GM19023 (cell line): ENCODE measurements at regions not wholly inside any gene's neighbourhood (a gene's known extent, or its start where the extent isn't known, plus 50 kb on each side); places are given as distances from the start of the nearest gene placed in this dataset.
"Not testable (repeated sequence)": the region's sequence is repeated elsewhere in the genome, so short reads cannot be mapped to it uniquely, and the experiment has no call there.

Experiments
- ATAC-seq: cut with Tn5 transposase; IDR thresholded peaks from one replicate; pipeline ENCODE4 v1.9.1; 2021; ENCODE audit warnings: mild to moderate bottlenecking, moderate library complexity; ENCODE audit not compliant: unreplicated experiment

DNA sequence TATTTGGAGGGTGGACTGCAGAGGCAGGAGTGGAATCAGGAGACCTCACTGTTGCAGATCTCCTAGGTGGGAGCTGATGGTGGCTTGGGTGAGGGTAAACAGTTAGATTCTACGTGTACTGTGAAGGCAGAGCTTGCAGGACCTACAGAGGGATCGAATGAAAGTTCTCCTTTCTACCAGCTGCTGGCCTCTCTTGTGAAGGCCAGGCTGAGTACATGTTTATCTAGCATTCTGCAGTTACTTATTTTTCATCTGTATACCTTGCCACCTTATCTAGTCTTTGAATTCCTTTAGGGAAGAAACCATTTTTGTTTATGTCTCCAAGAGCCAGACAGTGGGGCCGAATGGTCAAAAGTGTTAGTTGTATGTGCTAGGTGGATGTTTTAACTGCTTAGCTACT is 57.6 kb downstream of the PTTG1 start:
- ATAC-seq, result no peak

DNA sequence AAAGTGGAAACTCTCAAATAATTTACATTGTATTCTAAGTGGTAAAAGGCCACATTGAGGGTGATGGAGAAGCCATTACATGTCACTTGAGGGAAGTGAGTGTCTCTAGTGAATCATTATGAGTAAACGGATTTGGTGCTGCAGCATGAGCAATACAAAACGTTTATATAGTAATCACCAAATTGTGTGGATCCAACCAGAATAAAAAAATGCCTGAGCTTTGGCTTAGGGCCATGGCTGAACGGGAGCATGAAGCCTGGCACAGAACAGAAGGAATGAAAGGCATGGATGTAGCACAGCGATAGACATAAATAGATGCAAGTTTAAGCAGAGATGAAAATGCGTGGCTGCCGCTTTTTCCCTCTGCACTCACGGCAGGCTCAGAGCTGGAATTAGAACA is 58.3 kb downstream of the PTTG1 start:
- no peak for ATAC-seq

DNA sequence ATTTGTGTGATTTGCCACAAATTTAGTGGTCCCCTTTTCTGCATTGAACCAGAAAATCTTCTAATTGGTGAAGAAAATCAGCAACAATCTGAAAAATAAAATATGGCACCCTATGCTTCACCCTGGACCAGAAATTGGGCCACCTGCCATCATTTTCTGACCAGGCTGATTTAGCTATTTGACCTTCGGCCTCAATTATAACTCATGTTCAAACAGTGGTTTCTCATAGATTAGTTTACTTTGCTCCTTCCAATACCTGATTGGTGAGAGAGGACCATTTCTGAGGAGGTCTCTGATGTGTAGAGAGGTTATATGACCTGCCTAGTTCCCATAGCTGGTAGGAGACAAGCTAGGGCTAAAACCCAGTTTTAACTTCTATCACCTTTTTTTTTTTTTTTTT is 59.0 kb downstream of the PTTG1 start:
- ATAC-seq, result no peak

DNA sequence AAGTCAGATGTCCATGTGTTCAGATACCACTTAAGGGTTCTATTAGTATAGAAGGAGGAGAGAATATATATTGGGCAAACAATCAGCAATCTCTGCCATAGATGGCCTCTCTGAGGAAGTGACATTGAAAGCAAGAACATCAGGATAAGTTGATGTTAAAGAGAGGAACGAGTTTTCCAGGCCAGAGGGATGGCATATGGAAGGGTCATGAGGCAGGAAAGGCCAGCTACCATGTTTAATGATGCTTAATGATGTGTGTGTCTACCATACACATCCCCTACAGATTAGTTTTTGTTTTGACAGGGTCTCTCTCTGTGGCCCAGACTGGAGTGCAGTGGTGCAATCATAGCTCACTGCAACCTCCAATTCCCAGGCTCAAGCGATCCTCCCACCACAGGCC is 63.0 kb downstream of the PTTG1 start:
- no peak for ATAC-seq

DNA sequence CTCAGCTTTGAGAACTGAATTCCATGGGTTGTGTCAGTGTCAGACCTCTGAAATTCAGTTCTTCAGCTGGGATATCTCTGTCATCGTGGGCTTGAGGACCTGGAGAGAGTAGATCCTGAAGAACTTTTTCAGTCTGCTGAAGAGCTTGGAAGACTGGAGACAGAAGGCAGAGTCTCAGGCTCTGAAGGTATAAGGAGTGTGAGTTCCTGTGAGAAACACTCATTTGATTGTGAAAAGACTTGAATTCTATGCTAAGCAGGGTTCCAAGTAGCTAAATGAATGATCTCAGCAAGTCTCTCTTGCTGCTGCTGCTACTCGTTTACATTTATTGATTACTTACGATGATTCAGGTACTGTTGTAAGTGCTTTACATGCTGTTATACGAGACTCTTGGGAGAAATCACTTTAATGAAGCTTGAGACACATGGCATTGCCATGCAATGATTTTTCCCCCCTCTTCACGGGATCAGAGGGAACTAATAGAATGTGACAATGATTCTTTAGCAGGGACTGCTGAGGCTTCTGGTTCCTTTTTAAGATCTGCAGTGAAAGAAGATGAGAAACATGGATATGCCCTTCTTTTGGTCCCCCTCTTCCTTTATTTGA is 63.8 kb downstream of the PTTG1 start:
- no peak for ATAC-seq

DNA sequence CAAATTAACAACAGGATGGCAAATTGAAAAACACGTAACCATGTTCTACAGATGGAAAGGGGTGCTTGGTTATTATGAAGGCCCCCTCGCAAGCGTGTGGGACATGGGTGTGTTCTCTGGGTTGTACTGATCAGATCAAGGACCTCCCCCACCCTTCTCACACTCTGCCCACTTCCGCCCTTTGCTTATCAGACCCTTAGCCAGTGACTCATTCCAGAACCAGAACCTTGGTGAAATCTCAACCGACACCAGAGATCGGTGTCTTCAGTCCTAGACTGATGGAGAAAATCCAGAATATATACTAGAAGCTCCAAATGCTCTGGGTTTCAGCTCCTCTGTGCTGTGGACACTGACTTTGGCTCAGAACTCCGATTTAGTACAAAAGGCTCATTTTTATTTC is 64.9 kb downstream of the PTTG1 start:
- peak; percentile 45 for ATAC-seq

DNA sequence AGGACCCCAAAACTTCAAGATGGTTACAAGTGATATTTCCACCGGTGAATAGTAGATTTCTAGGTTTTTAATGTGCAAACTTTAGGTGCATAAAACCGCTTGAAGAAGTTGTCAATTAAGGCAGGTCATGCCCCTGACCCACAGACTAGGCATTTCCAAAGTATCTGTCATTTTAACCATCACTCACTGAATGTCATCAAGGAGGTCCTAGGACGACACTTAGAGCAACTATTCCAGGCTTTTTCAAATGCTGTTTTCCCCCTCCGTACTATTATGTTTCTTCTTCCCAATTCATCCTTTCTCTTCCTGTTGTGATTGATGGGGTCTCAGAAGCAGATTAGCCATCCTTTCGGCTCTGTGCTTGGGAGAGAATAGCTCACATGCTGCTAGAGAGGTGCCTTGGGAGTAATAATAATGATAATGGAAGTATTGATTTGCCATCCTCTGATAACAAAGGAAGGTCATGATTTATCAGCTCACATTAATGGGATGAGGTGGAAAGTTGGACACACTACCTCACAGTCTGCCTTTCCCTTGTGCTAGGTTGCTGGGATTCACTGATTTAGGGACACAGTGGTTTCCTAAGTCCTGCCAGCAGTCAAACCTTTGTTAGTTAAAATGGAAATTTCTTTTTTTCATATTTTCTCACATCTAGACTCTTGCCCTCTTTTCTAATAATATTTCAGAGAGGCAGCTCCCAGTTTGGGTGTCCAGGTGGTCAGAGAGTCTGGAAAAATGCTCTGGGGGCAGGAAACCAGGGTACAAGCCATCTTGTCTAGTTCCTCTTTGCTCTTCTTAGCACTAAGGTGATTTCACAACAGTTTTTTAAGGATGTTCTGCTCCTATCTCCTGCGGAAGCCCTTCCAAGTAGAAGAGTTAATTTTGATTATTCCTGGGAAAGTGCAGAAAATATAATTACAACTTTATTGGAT is 67.0 kb downstream of the PTTG1 start:
- ATAC-seq, result no peak

DNA sequence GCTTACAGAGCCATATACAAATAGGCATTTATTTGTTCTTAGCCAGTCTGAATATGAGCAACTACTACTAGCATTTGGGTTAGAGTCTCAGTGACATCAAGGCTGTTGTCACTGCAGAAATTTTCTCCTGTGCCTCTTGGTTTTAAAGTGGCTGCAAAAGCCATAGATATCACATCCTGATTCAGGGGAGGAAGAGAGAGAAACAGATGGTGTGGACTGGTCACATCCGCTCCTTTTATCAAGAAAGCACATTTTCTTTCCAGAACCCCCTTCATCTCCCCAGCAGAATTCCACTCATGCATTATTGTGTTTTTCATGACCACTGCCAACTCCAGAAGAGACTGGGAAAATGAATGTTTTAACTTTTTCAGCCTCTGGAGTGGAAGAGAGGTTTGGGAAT is 69.8 kb downstream of the PTTG1 start:
- ATAC-seq, result no peak

DNA sequence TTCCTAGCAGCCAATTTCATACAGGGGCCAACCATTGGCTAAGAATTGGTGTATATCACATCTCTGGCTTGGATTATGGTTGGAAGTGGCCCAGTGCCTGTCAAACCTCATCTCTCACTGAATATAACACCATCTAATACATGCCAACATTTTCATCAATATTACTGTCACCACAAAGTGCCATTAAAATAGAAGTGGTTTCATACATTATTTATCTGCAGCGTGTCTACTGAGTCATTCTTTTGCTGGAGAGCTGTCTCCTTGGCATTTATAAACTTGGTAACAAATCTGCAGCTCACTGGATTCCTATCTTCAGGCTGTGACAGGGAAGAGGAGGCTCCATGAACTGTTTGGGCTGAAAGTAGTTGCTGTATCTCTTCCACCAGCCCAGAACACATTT is 70.9 kb downstream of the PTTG1 start:
- no peak for ATAC-seq

DNA sequence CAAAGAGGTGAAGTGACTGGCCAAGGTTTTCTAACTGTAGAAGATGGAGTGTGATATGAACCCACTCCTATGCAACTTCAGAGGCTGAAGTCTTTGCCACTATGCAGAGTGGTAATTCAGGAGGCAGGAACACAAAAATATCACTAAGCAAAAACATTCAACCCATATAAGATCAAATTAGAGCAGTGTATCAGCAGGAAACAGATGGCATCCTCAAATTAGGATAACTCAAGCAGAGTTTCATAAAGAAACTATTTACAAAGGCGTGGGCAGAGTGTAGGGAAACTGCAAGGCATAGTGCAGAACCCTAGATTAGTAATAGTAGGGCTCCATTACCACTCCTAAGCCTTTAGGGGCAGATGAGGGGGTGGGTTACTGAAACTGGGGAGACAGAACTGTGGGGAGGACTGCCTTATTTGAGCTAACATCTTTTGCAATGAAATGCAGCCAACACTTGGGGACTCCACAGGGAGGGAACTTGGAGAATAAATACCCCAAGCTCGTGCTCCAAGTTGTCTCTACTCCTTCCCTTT is 72.2 kb downstream of the PTTG1 start:
- no peak for ATAC-seq

DNA sequence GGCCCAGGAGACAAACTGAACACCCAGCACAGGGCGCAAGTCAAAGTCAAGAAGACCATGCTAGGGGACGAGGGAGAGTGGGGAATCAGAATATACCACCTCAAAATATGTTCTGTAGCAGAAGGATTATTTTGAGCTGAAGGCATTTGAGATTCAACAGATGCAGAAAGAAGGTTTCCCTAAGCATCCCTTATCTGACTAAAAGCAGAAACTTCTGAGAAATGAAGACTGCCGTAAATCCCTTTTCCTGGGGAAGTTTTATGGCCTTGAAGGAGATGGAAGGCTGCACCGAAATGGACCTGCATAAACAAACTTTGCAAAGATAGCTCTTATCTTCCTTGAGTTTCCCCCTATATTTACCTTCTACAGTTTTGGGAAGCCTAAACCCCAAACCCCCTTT is 72.8 kb downstream of the PTTG1 start:
- ATAC-seq, result no peak

DNA sequence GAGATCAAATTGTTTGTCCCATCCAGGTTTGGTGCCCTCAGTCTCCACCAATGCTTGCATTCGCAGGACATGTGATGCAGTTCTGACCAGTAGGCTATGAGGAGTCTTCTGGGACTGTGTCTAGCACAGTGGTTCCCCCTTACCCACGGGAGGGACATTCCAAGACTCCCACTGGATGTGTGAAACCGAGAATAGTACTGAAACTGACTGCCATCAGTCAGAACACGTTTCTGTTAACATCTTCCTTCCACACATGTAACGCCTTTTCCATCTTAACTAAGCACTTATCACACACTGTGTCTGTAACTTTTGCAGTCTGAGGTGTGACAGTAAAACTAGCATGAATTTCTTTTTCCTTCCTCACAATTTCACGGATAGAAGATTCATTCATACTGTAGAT is 74.7 kb downstream of the PTTG1 start:
- peak; percentile 54 for ATAC-seq

DNA sequence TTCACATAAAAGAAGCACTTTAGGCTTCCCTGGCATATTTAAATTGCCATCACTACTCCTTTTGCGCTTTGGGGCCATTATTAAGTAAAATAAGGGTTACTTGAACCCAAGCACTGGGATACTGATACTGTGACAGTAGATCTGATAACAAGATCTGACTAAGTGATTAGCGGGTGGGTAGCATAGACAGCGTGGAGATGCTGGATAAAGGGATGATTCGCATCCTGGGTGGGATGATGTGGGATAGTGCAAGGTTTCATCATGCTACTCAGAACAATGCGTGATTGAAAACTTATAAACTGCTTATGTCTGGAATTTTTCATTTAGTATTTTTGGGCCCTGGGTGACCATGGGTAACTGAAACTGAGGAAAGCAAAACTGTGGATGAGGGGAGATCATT is 75.1 kb downstream of the PTTG1 start:
- ATAC-seq, result no peak

DNA sequence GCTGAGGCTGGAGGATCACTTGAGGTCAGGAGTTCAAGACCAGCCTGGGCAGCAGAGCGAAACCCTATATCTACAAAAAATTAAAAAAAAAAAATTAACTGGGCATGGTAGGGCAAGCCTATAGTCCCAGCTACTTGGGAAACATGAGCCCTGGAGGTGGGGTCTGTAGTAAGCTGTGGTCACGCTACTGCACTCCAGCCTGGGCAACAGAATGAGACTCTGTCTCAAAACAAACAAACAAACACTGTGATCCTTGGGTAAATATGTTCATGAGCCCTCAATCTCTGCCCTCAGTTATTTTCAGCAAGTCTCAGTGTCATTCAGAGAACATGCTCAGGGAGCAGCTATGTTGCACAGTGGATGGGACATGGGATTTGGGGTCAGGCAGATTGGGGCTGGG is 76.2 kb downstream of the PTTG1 start:
- no peak for ATAC-seq

DNA sequence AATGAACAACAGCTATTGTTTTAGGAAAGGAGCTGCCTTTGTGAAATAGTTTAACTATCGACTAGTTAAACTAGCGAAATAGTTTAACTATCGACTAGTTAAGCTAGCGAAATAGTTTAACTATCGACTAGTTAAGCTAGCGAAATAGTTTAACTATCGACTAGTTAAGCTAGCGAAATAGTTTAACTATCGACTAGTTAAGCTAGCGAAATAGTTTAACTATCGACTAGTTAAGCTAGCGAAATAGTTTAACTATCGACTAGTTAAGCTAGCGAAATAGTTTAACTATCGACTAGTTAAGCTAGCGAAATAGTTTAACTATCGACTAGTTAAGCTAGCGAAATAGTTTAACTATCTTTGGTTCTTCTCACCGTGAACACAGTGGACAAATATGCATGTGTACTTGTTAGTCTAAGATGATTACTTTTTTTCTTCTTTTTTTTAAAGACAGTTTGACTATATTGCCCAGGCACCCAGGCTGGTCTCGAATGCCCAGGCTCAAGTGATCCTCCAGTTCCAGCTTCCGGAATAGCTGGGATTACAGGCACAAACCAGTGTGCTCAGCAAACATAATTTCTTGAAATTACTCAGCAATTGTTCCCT is 76.9 kb downstream of the PTTG1 start:
- not testable (repeated sequence) for ATAC-seq

DNA sequence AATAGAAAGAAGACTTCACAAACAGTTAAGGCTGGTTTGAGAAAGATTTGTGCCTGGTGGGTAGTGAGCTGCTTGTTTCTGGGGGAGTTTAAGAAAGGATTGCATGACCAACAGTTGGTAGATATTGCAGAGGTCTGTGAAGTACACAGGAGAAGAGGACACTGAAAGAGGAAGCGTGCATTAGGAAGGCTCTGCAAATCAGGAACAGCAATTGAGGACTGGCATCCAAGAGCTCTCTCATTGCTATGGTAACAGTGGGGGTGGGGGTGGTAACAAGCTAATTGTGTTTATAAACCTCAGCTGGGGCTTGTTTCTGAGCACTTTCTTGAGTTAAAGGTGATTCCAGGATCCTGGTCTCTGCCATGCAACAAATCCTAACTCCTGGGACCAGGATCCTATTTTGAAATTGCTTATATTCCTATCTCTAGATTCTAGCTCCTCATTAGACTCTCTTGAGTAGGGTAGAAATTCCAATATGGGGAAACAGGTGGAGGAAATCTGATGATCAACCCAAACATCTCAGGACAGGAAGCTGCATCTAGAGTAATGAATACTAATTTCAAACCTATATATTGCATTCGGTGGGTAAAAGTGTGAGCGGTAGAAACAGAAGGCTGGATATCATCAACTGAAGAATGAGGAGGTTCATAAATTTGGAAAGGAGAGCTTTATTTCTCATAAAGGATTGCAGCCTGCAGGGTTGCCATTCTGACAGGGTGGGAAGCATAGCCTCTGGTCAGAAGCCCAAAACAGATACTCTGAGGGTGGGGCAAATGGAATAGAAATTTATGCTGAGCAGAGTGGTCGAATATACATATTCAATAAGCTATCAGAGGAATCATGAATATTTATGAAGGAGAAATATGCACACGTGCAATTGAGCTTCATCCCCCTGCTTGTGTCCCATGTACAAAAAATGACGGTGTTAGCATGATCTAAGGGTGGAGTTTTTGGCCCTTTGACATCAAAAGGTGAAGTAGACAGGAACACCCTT is 79.4 kb downstream of the PTTG1 start:
- ATAC-seq, result no peak

DNA sequence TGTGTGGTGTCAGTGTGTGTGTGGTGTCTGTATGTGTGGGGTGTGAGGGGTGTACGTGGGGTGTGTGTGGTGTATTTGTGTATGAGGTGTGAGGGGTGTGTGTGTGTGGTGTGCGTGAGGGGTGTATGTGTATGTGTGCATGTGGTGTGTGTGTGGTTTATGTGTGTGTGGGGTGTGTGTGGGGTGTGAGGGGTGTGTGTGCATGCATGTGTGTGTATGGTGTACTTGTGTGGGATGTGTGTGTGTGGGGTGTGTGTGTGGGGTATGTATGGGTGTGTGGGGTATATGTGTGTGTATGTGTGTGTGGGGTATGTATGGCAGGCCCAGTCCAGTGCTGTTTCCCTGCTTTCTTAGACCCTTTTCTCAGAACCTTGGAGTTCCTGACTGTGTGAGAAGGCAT is 83.3 kb downstream of the PTTG1 start:
- no peak for ATAC-seq

DNA sequence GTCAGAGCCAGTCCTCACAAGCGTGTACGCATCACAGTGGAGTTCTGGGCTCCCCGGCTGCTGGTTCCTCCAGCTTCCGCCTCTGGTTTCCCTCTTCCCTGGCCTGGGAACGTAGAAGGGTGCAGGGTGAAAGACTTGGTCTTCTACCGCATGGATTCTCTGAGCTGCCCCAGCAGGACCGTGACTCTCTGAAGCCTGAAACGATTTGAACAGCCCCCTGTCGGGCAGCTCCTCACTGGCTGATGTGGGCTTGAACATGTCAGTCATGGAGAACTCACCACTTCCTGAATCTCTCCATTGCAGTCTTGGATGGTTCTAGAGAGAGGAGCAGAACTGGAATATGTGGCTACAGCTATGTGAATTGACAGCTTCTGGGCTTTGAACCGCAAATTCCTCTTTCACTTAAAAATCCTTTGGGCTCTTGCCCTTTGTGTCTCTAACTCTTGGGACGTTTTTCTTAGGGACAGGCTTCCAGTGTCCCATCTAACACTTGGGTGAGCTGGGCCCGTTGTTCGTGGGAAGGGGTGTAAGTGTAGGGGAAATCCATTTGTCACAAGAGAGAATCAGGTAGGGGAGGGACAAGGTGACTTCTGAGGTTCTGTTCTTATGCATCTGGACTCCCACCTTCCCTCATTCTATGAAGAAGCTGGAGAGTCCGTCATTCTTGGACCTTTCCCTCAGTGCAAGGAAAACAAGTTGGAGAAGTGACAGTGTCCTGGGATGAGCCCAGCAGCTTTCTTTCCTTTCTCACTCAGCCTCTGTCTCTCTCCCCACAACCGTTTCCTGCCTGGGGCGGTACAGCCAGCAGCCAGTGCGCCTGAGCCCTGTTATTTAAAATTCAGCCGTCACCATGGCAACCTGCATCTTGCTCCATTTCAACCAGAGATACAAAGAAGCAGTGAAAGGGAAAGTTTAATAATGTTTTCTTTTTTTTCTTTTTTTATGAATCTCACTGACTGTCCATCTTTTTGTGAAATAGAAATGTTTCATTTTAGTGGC is 84.7 kb downstream of the PTTG1 start:
- peak; percentile 69 for ATAC-seq

DNA sequence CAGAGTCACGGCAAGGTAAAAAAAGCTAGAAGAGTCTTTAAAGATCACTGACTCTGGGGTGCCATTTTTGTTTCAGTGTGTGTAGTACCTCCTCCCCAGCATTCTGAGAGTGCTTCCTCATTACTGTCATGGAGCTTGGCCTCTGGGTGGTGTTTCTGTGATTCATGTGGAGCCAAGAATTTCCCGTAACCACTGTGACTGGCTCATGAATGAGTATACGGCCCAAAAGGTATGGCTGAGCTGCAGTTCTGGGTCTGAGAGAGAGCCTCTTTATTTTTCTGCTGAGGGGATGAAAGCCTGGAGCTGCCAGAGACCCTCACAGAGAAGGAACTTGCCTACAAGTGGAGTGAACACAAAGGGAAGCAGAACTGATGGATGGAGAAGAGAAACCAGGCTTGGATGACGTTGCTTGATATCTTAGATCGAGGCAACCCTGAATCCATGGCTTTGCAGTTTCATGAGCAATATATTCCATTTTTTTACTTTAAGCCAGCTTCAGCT is 85.6 kb downstream of the PTTG1 start:
- no peak for ATAC-seq
